HG03280 (cell line): ENCODE measurements at regions not wholly inside any gene's neighbourhood (a gene's known extent, or its start where the extent isn't known, plus 50 kb on each side); places are given as distances from the start of the nearest gene placed in this dataset.
A peak's percentile ranks its signal among the peaks of the same experiment; 100 is the strongest.
"Not testable (repeated sequence)": the region's sequence is repeated elsewhere in the genome, so short reads cannot be mapped to it uniquely, and the experiment has no call there.

Experiments
- ATAC-seq: cut with Tn5 transposase; IDR thresholded peaks from one replicate; pipeline ENCODE4 v1.9.1; 2021; ENCODE audit warnings: mild to moderate bottlenecking, moderate library complexity; ENCODE audit not compliant: unreplicated experiment

DNA sequence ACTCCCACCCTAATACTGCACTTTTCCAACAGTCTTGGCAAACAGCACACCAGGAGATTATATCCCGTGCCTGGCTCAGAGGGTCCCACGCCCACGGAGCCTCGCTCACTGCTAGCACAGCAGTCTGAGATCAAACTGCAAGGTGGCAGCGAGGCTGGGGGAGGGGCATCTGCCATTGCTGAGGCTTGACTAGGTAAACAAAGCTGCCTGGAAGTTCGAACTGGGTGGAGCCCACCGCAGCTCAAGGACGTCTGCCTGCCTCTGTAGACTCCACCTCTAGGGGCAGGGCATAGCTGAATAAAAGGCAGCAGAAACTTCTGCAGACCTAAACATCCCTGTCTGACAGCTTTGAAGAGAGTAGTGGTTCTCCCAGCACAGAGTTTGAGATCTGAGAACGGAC, 401.9 kb upstream of the SLC30A5 start:
- ATAC-seq: not testable (repeated sequence)

DNA sequence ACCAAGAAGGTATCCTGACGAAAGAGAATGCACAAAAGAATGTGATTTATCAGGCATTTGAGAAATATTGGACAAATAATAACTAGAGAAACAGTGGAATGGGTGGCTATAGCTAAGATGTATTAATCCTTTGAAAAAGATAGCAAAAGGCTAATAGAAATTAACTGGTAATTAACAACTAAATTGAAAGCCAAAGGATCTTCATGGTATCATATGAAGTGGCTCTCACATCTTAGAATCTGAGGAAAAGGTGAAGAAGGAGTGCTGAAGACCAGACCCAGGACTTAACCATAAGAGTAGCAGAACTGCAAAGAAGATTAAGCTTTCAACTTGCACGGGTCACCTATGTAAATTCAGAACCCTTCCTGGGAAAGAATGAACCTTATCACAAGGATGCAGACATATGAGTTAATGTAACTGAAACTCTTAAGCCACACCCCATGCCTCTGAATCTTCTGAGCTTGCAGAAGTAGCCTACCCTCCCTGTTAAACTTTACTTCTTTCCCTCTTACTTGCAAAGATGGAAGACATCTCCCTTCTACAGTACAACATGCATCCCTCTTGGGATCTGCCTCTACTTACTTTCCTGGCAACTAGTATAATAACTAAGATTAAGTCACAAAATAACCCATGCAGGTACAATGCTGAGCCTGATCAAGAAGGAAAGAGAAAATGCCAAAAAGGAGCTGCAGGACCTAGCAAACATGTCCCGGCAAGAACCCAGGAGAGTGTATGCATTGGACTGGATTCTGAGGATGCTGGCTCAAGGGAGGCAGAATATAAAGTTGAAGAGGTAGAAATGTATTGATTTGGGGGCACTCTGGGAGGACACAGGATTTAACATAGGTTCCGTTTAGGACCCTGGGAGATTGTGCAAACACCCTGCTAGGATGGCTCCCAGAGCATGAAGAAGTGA, 395.5 kb upstream of the SLC30A5 start:
- no peak for ATAC-seq

DNA sequence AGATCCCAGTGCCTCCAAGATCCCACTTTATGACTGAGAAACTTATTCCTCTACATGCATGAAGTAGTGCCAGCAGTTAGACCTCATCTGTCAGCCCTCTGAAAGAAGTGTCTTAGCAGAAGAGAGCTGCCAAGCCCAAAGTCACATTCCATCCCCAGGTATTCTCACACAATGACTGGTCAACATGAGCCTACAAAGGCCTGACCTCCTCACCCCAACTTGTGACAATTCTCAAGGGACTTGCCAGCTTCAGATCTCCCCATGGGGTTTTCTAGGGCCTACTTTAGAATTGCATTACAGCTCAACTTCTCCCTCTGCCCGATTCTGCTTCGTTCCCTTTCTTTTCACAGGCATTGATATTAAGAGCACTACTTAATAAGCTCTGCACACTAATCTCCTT, 393.8 kb upstream of the SLC30A5 start:
- no peak for ATAC-seq

DNA sequence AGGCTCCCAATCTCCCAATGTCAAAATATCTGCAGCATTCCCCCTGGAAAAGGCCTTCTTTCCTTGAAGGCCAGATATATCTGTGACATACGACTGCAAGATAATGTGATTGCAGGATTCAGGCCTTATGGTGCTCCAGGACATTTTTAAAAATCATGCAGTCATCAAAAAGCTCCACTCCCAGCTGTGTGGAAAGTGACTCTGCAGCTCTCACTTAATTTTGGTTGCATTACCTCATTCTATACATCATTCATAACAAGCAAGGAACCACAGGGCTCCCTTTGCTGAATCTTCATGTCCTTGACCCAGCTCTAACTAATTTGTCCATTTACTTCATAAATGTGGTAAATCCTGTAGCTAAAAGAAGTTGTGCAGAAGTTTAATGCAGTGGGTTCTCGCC, 386.2 kb upstream of the SLC30A5 start:
- no peak for ATAC-seq

DNA sequence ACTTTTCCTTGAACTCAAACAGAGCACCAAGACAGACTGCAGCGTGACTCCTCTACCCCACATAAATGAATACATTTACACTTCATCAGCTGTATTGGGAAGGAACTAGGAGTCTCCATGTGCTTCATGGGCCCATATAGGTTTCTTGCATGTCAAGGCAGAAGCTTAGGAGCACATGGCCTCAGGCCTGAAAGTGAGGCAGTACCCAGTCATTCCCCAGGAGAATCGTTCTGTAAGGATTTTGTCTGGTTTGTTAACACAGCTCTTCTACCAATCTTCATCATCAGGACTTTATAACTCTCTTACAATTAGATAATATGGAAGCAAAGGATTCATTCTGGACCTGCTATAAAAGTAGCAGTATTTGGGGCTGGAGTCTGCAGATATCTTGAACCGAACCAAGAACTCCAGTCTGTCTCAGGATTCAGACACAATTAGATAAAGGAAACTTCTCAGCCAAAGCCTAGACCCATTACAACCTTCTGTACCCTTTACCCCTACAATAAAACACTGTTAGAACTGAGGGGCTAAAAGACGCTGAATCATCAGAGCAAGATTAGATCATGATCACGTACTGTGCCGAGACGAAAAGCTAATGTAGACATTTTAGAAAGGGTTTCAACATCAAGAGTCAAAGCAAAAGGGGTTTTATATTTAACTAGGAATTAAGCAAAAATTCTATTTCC, 385.5 kb upstream of the SLC30A5 start:
- no peak for ATAC-seq

DNA sequence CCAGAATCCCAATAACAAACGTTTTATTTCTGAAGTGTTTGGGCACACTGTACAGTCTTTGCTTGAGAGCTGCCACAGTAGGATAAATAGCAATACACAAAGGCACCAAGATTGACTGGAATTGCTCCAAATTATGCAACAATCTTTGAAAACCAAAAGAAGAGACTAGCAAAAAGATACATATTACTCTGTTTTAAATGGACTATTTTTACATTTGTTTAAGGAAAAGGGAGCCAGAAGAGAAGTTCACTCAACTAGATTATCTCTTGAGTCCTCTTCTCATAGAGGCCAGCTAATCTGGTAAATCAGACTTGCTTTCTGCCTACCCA, 385.0 kb upstream of the SLC30A5 start:
- ATAC-seq: no peak

DNA sequence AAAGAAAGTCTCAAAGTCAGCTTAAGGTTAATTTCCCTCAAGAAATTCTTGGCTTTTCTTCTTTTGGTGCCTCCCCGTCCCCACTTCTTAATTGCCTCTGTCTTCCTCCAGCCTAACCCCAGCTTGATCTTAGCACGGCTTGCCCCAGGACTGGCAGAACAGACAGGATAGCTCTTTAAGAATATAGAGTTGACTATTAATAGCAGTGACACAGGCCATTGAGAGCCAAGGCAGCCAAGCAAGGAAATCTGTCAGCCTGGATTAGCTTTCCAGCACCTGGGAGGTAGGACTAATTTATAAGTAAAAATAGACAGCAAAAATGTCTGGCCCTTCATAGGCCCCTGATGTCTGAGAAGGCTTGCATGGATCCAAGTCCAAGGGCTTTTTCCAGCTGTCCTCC, 384.6 kb upstream of the SLC30A5 start:
- no peak for ATAC-seq

DNA sequence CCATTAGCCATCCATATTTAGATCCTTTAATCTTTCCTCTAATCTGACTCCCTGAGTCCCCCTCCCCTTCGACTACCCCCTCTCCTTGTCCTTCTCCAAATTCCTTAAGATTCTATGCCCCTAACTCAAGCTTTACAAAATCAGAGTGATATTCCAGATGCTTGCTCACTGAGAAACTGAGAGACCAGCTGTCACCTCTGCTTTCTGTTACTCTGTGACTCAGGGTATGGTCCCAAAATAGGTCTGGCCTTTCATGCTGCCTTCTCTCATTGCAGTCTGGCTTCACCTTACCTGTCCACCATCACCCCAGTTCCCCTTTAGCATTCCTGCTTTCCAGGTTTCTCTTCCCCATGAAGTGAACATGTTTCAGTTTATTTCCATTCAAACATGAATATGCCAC, 383.3 kb upstream of the SLC30A5 start:
- ATAC-seq: peak; percentile 49

DNA sequence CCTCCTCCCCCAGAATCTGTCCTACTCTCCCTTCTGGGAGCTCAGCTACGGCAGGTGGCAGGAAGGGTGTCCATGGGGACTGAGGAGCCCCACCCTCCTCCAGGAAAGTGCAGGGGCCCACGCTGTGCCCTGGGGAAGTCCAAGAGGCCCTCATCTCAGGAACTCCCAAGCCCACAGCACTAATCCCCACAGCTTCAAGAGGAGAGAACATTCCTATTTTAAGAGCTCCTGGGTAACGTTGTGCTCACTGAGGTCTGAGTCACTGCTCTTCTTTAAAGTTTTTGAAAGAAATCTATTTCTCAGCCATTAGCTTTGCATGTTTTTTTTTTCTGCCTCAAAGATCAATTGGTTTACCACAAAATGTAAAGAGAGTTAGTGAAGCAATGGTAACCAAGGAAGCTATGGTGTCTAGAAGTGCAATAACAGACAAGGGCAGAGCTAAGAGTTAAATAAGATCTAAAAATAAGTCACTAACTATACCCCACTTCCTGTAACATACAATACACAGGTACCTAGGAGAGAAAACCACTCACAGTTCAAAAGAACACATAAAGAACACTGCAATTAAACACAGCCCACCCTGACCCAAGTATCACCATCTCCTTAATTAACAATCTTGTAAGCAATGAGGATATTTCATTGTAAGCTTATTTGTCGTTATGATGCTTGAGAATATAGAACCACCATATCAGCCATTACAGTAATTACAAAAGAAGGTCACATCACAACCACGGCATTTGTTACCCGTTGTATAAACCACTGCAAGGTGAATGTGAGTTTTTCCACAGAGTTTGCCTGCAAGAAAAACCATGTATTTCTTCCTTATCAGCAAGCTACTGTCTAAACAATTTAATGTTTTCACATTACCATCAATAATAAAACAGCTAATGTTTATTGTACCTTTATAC, 382.3 kb upstream of the SLC30A5 start:
- ATAC-seq: peak; percentile 91

DNA sequence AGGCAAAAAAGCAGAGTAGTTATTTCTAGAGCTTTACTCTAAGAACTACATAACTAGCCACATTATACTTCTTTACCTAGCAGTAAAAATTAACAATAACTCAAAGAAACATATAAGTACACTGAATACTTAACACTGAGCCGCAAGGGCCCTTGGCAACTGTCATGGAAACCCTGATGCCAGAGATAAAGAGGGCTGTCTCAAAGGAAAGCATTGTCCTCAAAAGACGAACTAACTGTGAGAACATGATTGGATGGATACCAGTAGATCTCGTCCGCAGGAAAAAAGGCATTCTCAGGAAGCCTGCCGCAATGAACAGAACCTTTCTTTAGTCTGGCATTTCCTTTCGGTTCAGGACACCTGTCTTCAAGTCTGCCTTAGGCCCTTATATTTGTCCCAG, 379.0 kb upstream of the SLC30A5 start:
- ATAC-seq: no peak

DNA sequence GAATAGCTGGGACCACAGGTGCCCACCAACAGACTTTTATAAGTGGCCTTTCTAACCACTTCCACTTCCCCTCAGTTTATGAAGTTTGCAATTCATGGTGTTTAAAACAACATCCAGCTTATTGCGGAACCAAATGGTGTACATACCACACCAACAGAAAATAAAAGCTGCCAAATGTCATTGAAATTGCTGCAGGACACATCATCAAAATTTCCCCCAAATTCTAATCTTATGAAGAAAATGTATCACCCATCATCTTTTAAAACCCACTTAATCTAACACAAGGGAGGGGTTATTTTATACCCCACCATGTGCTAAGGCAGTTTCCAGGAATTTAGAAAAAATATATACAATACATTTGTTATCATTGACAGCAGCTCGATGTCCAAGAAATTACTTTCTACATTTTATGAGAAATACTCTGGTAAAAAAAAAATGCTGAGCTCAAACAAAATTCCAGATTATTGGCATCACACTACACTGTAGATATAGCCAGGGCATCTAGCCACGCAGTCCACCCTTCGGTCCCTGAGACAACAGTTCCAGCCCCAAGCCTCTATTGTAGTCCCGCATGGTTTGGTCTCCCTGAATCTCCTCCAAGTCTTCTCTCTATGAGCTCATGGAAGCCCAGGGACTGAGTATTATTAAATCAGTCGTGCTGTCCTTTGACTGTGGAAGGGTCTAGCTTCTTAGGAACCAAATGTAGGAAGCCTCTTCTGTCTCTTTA, 372.8 kb upstream of the SLC30A5 start:
- no peak for ATAC-seq

DNA sequence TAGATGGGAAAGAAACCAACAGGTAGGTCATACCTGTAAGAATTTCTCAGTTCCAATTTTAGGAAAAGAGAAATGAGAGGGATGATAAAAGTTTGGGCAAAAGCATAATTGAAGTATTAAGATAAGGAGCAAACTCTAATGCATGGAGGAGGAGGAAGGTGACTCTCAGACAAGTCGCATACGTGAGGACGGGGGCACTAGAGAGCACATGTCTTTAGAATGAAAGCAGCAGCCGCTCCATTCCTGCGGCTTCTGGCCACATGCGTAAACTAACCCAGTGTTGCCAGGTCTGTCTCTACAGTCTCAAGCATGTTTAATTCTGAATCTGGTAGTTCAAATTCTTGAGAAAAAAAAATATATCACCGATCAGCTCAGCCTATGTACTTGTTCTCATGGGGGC, 371.5 kb upstream of the SLC30A5 start:
- no peak for ATAC-seq

DNA sequence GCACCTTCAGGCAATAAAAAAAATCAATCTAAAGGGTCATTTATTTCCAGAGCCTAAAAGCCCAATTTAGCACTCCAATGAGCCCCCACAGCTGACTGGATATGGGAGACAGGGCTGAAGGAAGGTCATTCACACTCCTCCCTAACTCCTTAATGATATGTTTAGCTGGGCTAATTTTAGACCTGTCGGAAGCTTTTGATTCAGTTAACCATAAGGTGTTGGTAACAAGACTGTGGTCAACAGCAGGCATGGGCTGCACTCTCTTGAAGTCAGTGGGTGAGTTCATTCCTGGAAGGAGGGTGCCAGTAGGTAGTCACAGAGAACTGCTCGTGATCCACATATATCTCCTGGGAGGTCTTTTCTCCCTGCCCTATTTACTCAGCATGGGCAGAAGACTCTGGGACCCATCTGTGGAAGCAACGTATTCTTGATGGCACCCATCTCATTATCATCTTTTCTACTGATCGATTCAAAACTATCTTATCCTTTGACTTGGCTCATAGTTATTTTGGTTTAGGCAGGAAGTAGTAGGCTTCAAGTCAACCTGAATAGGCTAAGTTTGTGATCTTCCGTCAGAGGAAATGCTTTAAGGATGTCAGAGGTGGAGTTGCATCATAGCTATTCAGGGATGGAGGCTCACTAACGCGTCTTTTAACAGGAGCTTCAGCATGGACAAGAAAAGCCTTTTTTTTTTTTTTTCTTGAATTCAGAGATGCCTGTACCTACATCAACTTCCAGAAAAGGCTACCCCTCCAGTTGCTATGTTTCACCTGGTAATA, 367.7 kb upstream of the SLC30A5 start:
- ATAC-seq: no peak

DNA sequence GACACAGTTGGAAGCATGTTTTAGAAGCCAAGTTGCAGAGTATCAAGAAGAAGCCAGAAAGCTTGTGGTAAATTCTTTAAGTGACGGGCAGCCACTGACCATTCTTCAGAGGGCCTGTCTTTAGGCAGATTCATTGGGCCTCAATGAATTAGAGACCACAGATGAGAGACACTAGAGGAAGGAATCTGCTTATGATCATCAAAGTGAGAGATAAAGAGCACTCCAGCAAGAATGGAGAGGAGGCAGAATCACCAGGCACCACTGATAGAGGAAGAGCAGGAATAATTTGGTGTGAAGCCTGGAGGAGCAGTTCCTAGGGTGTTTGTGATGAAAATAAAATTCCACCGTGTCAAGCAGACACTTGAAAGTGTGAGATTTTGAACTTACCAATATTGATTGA, 365.9 kb upstream of the SLC30A5 start:
- no peak for ATAC-seq

DNA sequence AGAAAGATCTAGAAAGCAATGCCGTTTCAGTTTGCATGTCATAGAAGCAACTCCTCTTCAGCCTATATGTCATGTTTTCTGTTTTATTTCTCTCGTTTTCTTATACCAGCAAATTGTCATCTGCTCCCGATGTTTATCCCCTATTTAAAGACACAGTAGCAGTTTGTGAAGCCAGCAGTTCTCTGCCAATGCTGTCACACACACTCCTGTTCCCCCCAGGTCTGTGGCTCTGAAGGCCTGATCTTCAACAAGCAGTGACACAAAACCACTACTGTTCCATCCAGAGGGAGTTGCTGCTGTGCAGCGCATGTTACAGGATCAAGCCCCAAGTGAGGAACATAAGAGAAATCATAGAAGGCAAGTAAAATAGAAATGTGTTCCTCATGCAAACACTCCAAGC, 364.1 kb upstream of the SLC30A5 start:
- ATAC-seq: no peak

DNA sequence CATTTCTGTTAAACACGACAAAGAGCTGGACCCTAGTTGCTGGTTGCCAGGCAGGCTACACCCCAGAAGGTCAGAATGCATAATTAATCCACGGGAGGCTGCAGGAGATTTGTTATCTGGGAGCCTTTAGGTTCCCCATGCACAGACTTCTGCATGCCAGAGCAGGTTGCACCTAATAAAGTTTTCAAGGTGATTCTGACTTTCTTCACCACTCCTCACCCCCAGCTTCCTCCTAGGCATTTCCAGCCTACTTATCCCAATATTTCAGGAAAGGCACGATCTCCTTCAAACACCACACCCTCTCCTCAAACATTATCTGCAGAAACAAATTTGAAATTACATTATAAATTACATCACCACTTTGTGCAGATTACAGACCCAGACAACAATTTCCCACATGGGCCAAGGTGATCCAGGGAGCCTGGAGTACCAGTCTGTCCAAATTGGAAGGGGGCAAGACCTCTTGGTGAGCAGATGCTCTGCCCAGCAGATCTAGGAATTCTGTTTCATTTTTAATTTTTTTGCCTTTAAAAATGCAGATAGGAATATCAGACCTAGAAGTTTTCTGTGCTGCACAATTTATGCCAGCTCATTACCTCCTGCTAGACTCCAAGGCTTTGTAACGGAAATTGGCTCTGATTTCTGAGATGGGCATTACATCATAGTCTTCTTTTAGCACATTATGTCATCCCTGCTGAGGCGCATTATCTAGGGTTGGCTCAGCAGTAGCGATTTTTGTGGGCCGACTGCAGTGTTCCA, 363.4 kb upstream of the SLC30A5 start:
- ATAC-seq: no peak

DNA sequence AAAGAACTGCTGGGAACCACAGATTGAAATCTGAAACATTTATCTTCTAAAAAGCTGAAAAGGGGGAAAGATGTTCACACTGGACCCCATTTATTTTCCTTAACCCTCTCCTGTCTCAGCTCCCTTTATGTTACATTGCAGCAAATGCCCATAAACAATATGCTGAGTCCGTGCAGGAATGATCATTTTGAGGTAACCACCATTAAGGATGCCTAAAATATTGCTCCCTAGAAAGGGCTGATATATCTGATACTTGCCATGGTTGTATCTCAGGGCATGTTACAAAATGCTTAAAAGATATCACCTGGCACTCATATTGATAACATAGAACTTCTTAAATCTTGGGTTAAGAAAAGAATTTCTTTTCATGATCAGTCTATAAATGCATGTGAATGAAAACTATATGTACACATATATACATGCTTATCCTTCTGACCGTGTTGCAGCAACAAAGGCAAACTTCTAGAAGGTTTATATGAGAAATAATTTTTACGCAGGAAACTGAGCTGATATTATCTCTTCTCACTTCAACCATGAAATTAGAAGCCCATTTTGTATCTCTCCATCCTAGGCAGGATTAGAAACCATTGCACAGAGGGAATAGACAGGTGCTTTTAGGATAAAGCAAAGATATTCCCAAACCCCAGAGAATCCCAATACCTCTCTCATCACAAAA, 362.7 kb upstream of the SLC30A5 start:
- no peak for ATAC-seq

DNA sequence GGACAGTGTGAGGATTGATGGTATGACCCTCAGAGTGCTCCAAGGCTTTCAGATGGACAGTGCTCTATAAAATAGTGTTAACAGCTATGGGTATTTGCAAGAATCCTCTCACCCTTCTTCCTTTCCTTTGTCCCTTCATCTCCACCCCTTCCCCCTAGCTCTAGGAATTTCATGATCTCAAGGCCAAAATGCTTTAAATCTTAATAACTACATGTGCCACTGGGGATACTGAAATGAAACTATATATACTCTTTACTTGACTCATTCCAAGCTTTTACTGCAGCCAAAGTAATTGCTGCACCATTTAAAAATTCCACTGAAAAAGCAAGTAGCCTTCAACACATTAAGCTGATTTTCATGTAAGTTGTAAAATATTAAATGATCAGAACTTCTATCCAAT, 361.6 kb upstream of the SLC30A5 start:
- no peak for ATAC-seq

DNA sequence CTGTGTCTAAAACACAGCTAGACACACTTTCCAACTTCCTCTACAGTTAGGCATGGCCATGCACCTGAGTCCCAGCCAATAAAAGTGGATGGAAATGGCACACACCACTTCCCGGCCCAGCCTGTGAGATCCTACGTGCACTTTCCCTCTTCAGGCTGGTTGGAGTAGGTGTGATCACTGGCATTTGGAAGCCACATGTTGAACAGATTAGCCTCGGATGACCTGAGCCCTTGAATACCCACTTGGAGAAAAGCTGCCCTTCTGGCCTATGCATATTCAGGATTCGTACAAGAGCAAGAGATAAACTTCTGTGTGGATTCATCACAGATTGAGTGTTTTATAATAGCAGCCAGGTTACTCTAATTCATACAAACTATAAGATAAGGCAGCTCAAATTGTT, 359.0 kb upstream of the SLC30A5 start:
- ATAC-seq: no peak
